ENCODE measurements at regions not wholly inside any gene's neighbourhood (a gene's known extent, or its start where the extent isn't known, plus 50 kb on each side); places are given as distances from the start of the nearest gene placed in this dataset.

DNA sequence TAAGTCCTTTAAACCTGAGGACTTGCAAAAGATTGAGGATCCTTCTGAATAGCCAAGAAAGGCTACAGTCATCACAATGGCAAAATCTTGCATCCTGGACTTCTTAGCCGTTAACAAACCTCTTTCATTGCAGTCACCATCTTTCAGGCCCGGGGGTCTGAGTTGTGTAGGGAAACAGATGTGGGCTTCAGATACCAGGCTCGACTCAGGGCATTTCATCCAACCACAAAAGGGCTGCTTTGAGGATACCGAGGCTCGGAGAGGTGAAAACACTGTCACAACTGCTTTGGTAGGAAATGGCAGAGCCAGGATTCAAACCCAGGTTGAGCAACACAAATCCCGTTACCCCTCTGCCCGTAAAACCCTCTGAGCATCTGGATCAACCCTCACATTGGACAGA lies 147.4 kb downstream of the TFCP2L1 start:
- no peaks in the 10 kb centered on the region for H3K36me3 ChIP-seq
- H3K4me3 ChIP-seq = no peak overlapping the region
- TF ChIP-seq POLR2A (IDR thresholded peaks at IDR 0.05) = no peak
- TF ChIP-seq POLR2AphosphoS5 (IDR thresholded peaks at IDR 0.05) = no peak
- TF ChIP-seq CTCF (IDR thresholded peaks at IDR 0.05) = no peak
- no peak for TF ChIP-seq EP300 (IDR thresholded peaks at IDR 0.05; ENCODE audit: low read depth)
- no peak for DNase-seq
- no peaks in the 10 kb centered on the region for H3K9me3 ChIP-seq
- H3K27me3 ChIP-seq = no peaks in the 10 kb centered on the region
- 78 to 81% methylated on average over 6 to 7 of the region's 7 CpGs for WGBS, 2 donors (ENCODE audit: low coverage in 1 of 2)
- no peaks in the 10 kb centered on the region for H3K4me1 ChIP-seq
- in situ Hi-C loops (cut with MboI; ENCODE audit: low pct_ligation_motif_present in 1 of 4, low pct_unique_long_range_greater_than_20kb in 1 of 4, low sequenced_read_pairs in 3 of 4) = loop anchor here in 1 of 4 donors (25.0 kb wide), 1 partner anchor 175 kb away; no protein-coding TSS in a partner anchor
- H3K27ac ChIP-seq = no peak overlapping the region
- intact Hi-C loops (cut with DNase I; ENCODE audit: low total_unique reads) = no loop called here

GRCh38 chr2:121140734-121141133 lies 144.3 kb downstream of the TFCP2L1 start:
- intact Hi-C loops (cut with DNase I; ENCODE audit: low total_unique reads) = no loop called here

DNA sequence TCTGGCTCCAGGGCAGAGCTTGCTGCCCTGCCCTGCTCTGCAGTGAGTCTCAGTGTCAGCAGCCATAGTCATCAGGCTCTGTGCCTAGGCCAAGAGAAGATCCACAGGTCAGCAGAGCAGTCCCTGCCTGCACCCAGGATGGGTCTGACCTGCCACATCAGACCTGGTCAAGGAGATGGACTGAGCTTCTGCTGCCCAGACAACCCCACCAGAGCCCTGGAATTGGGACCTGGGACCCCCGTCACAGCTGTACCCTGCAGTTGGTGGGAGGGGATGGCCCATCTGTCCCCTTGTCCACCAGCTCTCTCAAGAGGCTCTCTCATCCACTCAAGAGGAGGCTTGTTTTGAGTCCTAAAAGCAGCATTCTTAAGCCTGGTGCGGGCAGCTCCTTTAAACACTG lies 142.6 kb downstream of the TFCP2L1 start:
- intact Hi-C loops (cut with DNase I; ENCODE audit: low total_unique reads) (no loop called here), in situ Hi-C loops (cut with MboI; ENCODE audit: low pct_ligation_motif_present in 1 of 4, low pct_unique_long_range_greater_than_20kb in 1 of 4, low sequenced_read_pairs in 3 of 4) (loop anchor here in 1 of 4 donors (25.0 kb wide), 1 partner anchor 170 kb away; no protein-coding TSS in a partner anchor)
- Histone ChIP-seq H3K9me3 (no peaks in the 10 kb centered on the region), H3K27ac (no peak overlapping the region), H3K4me1 (no peaks in the 10 kb centered on the region), H3K36me3 (no peaks in the 10 kb centered on the region), H3K4me3 (no peak overlapping the region), H3K27me3 (no peaks in the 10 kb centered on the region)
- DNase-seq = no peak
- WGBS, 2 donors (ENCODE audit: low coverage in 1 of 2) = 92 to 100% methylated on average over 1 to 2 of the region's 2 CpGs
- TF ChIP-seq POLR2A (IDR thresholded peaks at IDR 0.05) = no peak
- no peak for TF ChIP-seq POLR2AphosphoS5 (IDR thresholded peaks at IDR 0.05)
- no peak for TF ChIP-seq EP300 (IDR thresholded peaks at IDR 0.05; ENCODE audit: low read depth)
- TF ChIP-seq CTCF (IDR thresholded peaks at IDR 0.05) = no peak

More at GRCh38 chr2:121140734-121141133, 144.3 kb downstream of the TFCP2L1 start:
- no peak for DNase-seq
- Histone ChIP-seq H3K4me1 (no peaks in the 10 kb centered on the region), H3K27me3 (no peaks in the 10 kb centered on the region), H3K4me3 (no peak overlapping the region), H3K9me3 (no peaks in the 10 kb centered on the region), H3K36me3 (no peaks in the 10 kb centered on the region), H3K27ac (no peak overlapping the region)
- in situ Hi-C loops (cut with MboI; ENCODE audit: low pct_ligation_motif_present in 1 of 4, low pct_unique_long_range_greater_than_20kb in 1 of 4, low sequenced_read_pairs in 3 of 4) = loop anchor here in 1 of 4 donors (25.0 kb wide), 1 partner anchor 172 kb away; no protein-coding TSS in a partner anchor
- 89 to 100% methylated on average over 2 to 3 of the region's 3 CpGs for WGBS, 2 donors (ENCODE audit: low coverage in 1 of 2)
- TF ChIP-seq CTCF (IDR thresholded peaks at IDR 0.05) = no peak

GRCh38 chr2:121144111-121144510 lies 140.9 kb downstream of the TFCP2L1 start:
- in situ Hi-C loops (cut with MboI; ENCODE audit: low pct_ligation_motif_present in 1 of 4, low pct_unique_long_range_greater_than_20kb in 1 of 4, low sequenced_read_pairs in 3 of 4) = loop anchor here in 1 of 4 donors (25.0 kb wide), 1 partner anchor 168 kb away; no protein-coding TSS in a partner anchor
- intact Hi-C loops (cut with DNase I; ENCODE audit: low total_unique reads) = no loop called here
- Histone ChIP-seq H3K36me3 (no peaks in the 10 kb centered on the region), H3K27me3 (no peaks in the 10 kb centered on the region), H3K9me3 (no peaks in the 10 kb centered on the region), H3K4me1 (no peaks in the 10 kb centered on the region), H3K4me3 (no peak overlapping the region), H3K27ac (no peak overlapping the region)
- no peak for DNase-seq
- TF ChIP-seq CTCF (IDR thresholded peaks at IDR 0.05) = no peak
- TF ChIP-seq POLR2AphosphoS5 (IDR thresholded peaks at IDR 0.05) = no peak
- TF ChIP-seq POLR2A (IDR thresholded peaks at IDR 0.05) = no peak
- TF ChIP-seq EP300 (IDR thresholded peaks at IDR 0.05; ENCODE audit: low read depth) = no peak
- WGBS, 2 donors (ENCODE audit: low coverage in 1 of 2) = 82 to 100% methylated on average over 4 to 7 of the region's 7 CpGs
